ENCODE measurements at regions not wholly inside any gene's neighbourhood (a gene's known extent, or its start where the extent isn't known, plus 50 kb on each side); places are given as distances from the start of the nearest gene placed in this dataset.
"Not testable (repeated sequence)": the region's sequence is repeated elsewhere in the genome, so short reads cannot be mapped to it uniquely, and the experiment has no call there.

- no peak overlapping the region for H2AFZ ChIP-seq (ENCODE audit: low read length)
Measured at GRCh38 chr6:90678049-90678779, 91.3 kb upstream of the MAP3K7 start.

DNA sequence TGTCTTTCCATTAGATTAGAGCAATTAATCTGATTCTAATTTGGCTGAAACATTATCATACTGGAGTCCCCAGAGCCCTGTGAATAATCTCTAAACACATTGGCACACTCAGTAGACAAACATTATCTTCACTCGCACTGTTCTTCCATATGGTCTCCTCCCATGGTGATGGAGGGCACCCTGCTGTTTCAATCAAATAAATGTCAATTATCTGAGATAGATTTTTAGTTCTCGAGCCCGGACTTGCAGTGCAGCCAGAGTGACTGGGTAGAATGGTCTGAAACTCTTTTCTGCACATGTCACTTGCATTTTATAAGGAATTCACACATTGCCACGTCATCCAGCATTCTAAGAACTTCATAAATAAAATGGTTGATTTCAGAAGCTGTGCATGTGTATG, 90.6 kb upstream of the MAP3K7 start:
- Histone ChIP-seq H3K9me2 (replicated peaks; ENCODE audit: insufficient read depth, low read length) (no peaks in the 10 kb centered on the region), H3K9ac (ENCODE audit: low read length) (no peak overlapping the region), H3K79me2 (ENCODE audit: low read length) (no peaks in the 10 kb centered on the region), H3K27ac (ENCODE audit: low read length) (no peak overlapping the region), H3K36me3 (replicated peaks; ENCODE audit: insufficient read depth, low read length) (no peaks in the 10 kb centered on the region), H3K27me3 (replicated peaks; ENCODE audit: insufficient read depth, low read length) (no peaks in the 10 kb centered on the region), H4K20me1 (ENCODE audit: insufficient read depth, low read length) (no peaks in the 10 kb centered on the region), H3K9me3 (replicated peaks; ENCODE audit: insufficient read depth, low read length) (no peaks in the 10 kb centered on the region), H3K4me1 (ENCODE audit: low read length) (no peaks in the 10 kb centered on the region), H3K4me3 (ENCODE audit: low read length) (no peak overlapping the region), H3F3A (ENCODE audit: insufficient read depth, low read length) (no peaks in the 10 kb centered on the region), H3K4me2 (ENCODE audit: low read depth, low read length) (no peak overlapping the region), H2AFZ (ENCODE audit: low read length) (no peak overlapping the region)
- no peak for TF ChIP-seq CTCF (IDR thresholded peaks at IDR 0.05; ENCODE audit: low read length)
- TF ChIP-seq EZH2 (optimal IDR thresholded peaks at IDR 0.05; ENCODE audit: low read depth, low read length): no peak
- no peak for TF ChIP-seq EZH2phosphoT487 (IDR thresholded peaks at IDR 0.05; ENCODE audit: low read length)
- no peak for DNase-seq

More at GRCh38 chr6:90678049-90678779, 91.3 kb upstream of the MAP3K7 start:
- no peaks in the 10 kb centered on the region for H3K9me2 ChIP-seq (replicated peaks; ENCODE audit: insufficient read depth, low read length)
- TF ChIP-seq EZH2phosphoT487 (IDR thresholded peaks at IDR 0.05; ENCODE audit: low read length) (no peak), CTCF (IDR thresholded peaks at IDR 0.05; ENCODE audit: low read length) (no peak), EZH2 (optimal IDR thresholded peaks at IDR 0.05; ENCODE audit: low read depth, low read length) (no peak)
- no peak overlapping the region for H3K4me2 ChIP-seq (ENCODE audit: low read depth, low read length)
- H3F3A ChIP-seq (ENCODE audit: insufficient read depth, low read length): no peaks in the 10 kb centered on the region
- no peaks in the 10 kb centered on the region for H3K79me2 ChIP-seq (ENCODE audit: low read length)
- no peak overlapping the region for H3K4me3 ChIP-seq (ENCODE audit: low read length)
- H3K36me3 ChIP-seq (replicated peaks; ENCODE audit: insufficient read depth, low read length): no peaks in the 10 kb centered on the region
- no peak overlapping the region for H3K27ac ChIP-seq (ENCODE audit: low read length)
- no peaks in the 10 kb centered on the region for H3K4me1 ChIP-seq (ENCODE audit: low read length)
- no peaks in the 10 kb centered on the region for H3K9me3 ChIP-seq (replicated peaks; ENCODE audit: insufficient read depth, low read length)
- H3K9ac ChIP-seq (ENCODE audit: low read length): no peak overlapping the region
- H3K27me3 ChIP-seq (replicated peaks; ENCODE audit: insufficient read depth, low read length): no peaks in the 10 kb centered on the region
- no peak for DNase-seq
- no peaks in the 10 kb centered on the region for H4K20me1 ChIP-seq (ENCODE audit: insufficient read depth, low read length)

- H3K27ac ChIP-seq (ENCODE audit: low read length): no peak overlapping the region
- H3K79me2 ChIP-seq (ENCODE audit: low read length): no peaks in the 10 kb centered on the region
- H3F3A ChIP-seq (ENCODE audit: insufficient read depth, low read length): no peaks in the 10 kb centered on the region
- no peaks in the 10 kb centered on the region for H4K20me1 ChIP-seq (ENCODE audit: insufficient read depth, low read length)
- no peak overlapping the region for H3K4me3 ChIP-seq (ENCODE audit: low read length)
- no peak overlapping the region for H2AFZ ChIP-seq (ENCODE audit: low read length)
- no peak overlapping the region for H3K9ac ChIP-seq (ENCODE audit: low read length)
- H3K27me3 ChIP-seq (replicated peaks; ENCODE audit: insufficient read depth, low read length): no peaks in the 10 kb centered on the region
- no peaks in the 10 kb centered on the region for H3K9me3 ChIP-seq (replicated peaks; ENCODE audit: insufficient read depth, low read length)
- no peaks in the 10 kb centered on the region for H3K36me3 ChIP-seq (replicated peaks; ENCODE audit: insufficient read depth, low read length)
- H3K9me2 ChIP-seq (replicated peaks; ENCODE audit: insufficient read depth, low read length): no peaks in the 10 kb centered on the region
- DNase-seq: no peak
- H3K4me2 ChIP-seq (ENCODE audit: low read depth, low read length): no peak overlapping the region
- no peaks in the 10 kb centered on the region for H3K4me1 ChIP-seq (ENCODE audit: low read length)
- TF ChIP-seq CTCF (IDR thresholded peaks at IDR 0.05; ENCODE audit: low read length) (no peak), EZH2phosphoT487 (IDR thresholded peaks at IDR 0.05; ENCODE audit: low read length) (no peak), EZH2 (optimal IDR thresholded peaks at IDR 0.05; ENCODE audit: low read depth, low read length) (no peak)
Measured at GRCh38 chr6:90676516-90677300, 89.8 kb upstream of the MAP3K7 start.

GRCh38 chr6:90675107-90675506, 88.2 kb upstream of the MAP3K7 start:
- H3K9ac ChIP-seq (ENCODE audit: low read length); H3K79me2 ChIP-seq (ENCODE audit: low read length); H3K36me3 ChIP-seq (replicated peaks; ENCODE audit: insufficient read depth, low read length); H3K4me2 ChIP-seq (ENCODE audit: low read depth, low read length); H3K9me3 ChIP-seq (replicated peaks; ENCODE audit: insufficient read depth, low read length); H3F3A ChIP-seq (ENCODE audit: insufficient read depth, low read length); H3K27ac ChIP-seq (ENCODE audit: low read length); H4K20me1 ChIP-seq (ENCODE audit: insufficient read depth, low read length); H3K9me2 ChIP-seq (replicated peaks; ENCODE audit: insufficient read depth, low read length); H3K4me1 ChIP-seq (ENCODE audit: low read length); H3K4me3 ChIP-seq (ENCODE audit: low read length); H2AFZ ChIP-seq (ENCODE audit: low read length); H3K27me3 ChIP-seq (replicated peaks; ENCODE audit: insufficient read depth, low read length); DNase-seq: not testable (repeated sequence)

GRCh38 chr6:90674077-90674476, 87.2 kb upstream of the MAP3K7 start:
- not testable (repeated sequence) for H3K79me2 ChIP-seq (ENCODE audit: low read length); H3K9ac ChIP-seq (ENCODE audit: low read length); H3K9me3 ChIP-seq (replicated peaks; ENCODE audit: insufficient read depth, low read length); H3K36me3 ChIP-seq (replicated peaks; ENCODE audit: insufficient read depth, low read length); H3K4me3 ChIP-seq (ENCODE audit: low read length); H3K27me3 ChIP-seq (replicated peaks; ENCODE audit: insufficient read depth, low read length); H3K4me1 ChIP-seq (ENCODE audit: low read length); H3K4me2 ChIP-seq (ENCODE audit: low read depth, low read length); H3F3A ChIP-seq (ENCODE audit: insufficient read depth, low read length); H3K9me2 ChIP-seq (replicated peaks; ENCODE audit: insufficient read depth, low read length); H3K27ac ChIP-seq (ENCODE audit: low read length); H4K20me1 ChIP-seq (ENCODE audit: insufficient read depth, low read length); H2AFZ ChIP-seq (ENCODE audit: low read length); DNase-seq

All from MM.1S (cell line).